HepG2 (cell line): ENCODE measurements at regions not wholly inside any gene's neighbourhood (a gene's known extent, or its start where the extent isn't known, plus 50 kb on each side); places are given as distances from the start of the nearest gene placed in this dataset.

Source experiments
- ATAC-seq: fragments of 200-7000 bp; cut with Tn5 transposase; 3 replicates; pipeline ENCODE4 v1.9.1; 2020; ENCODE audit warnings: mild to moderate bottlenecking, moderate library complexity
- BruUV-seq: library from RNA; stranded (reverse); fragments of 400-500 nt; replicated peaks from 2 replicates; lab custom pipeline; 2021; lab: Mats Ljungman, UMichigan
- CTCF ChIA-PET: fragments of 300-600 bp; formaldehyde crosslinking; extraction: SDS; loops from one replicate; lab custom pipeline; 2021; ENCODE audit warnings: low total read pairs, inconsistent platforms, low intra/inter-chr PET ratio; lab: Yijun Ruan, JAX
- POLR2A ChIA-PET: fragments of 350-600 bp; sonication (Branson Sonifier 250); formaldehyde crosslinking; loops from one replicate; lab custom pipeline; 2020; ENCODE audit warnings: antibody characterized with exemption, inconsistent platforms; lab: Yijun Ruan, JAX
- DNase-seq: peaks from one replicate; pipeline ENCODE4 v3.0.0-alpha.2; 2015; ENCODE audit warnings: low spot score
- FAIRE-seq: peaks from 3 replicates; lab custom pipeline; 2011; peaks lifted over from hg19 to GRCh38; lab: Jason Lieb, UNC
- H2AFZ ChIP-seq: one replicate; pipeline ENCODE4 v1.6.1; 2011; ENCODE audit warnings: low read length, inconsistent platforms
- H3K27ac ChIP-seq: fragments of 300-600 bp; 3 replicates; pipeline ENCODE4 v1.8.0; 2011; ENCODE audit warnings: mixed run types, mild to moderate bottlenecking, mixed read lengths, low read length, inconsistent platforms; ENCODE audit not compliant: insufficient read depth; ENCODE audit errors: extremely low read length
- H3K27me3 ChIP-seq, 2 experiments: fragments of 200-600 bp in 1 of 2; 2 replicates in 1 of 2; 3 replicates in 1 of 2; pipeline versions ENCODE4 v1.6.0 to v1.8.0; 2011; ENCODE audit warnings: low read length in 2 of 2, mild to moderate bottlenecking in 2 of 2, moderate library complexity in 2 of 2, inconsistent platforms in 1 of 2; ENCODE audit not compliant: insufficient read depth in 2 of 2, control insufficient read depth in 1 of 2
- H3K36me3 ChIP-seq, 2 experiments: fragments of 200-600 bp in 1 of 2; replicated peaks in 1 of 2; 2 replicates in 1 of 2; 3 replicates in 1 of 2; pipeline versions ENCODE4 v1.5.1 to v1.8.0; 2011; ENCODE audit warnings: low read length in 2 of 2, inconsistent platforms in 1 of 2; ENCODE audit not compliant: insufficient read depth in 2 of 2, control insufficient read depth in 1 of 2
- H3K4me1 ChIP-seq: 2 replicates; pipeline ENCODE4 v1.5.1; 2012; ENCODE audit warnings: low read length, inconsistent platforms; ENCODE audit not compliant: insufficient read depth
- H3K4me2 ChIP-seq: 2 replicates; pipeline ENCODE4 v1.6.0; 2011; ENCODE audit warnings: low read depth, low read length, inconsistent platforms
- H3K4me3 ChIP-seq, 3 experiments: fragments of 200-600 bp in 1 of 3; sonication (generic), shearing (Covaris generic) in 1 of 3; replicated peaks in 1 of 3; 2 replicates each; pipeline ENCODE4 v1.5.1; 2011 to 2016; ENCODE audit warnings: low read length in 3 of 3, inconsistent platforms in 2 of 3, low read depth in 2 of 3, mild to moderate bottlenecking in 2 of 3, control low read depth in 1 of 3, mixed read lengths in 1 of 3; ENCODE audit not compliant: insufficient read depth in 1 of 3
- H3K79me2 ChIP-seq: one replicate; pipeline ENCODE4 v1.6.1; 2011; ENCODE audit warnings: low read length, inconsistent platforms; ENCODE audit not compliant: insufficient read depth
- H3K9ac ChIP-seq: 2 replicates; pipeline ENCODE4 v1.6.0; 2011; ENCODE audit warnings: mild to moderate bottlenecking, low read depth, low read length, inconsistent platforms; ENCODE audit not compliant: insufficient read depth
- H3K9me3 ChIP-seq: 2 replicates; pipeline ENCODE4 v1.5.1; 2012; ENCODE audit warnings: mild to moderate bottlenecking, low read length
- H4K20me1 ChIP-seq: 2 replicates; pipeline ENCODE4 v1.6.0; 2011; ENCODE audit warnings: inconsistent platforms, mild to moderate bottlenecking, low read length, moderate library complexity; ENCODE audit not compliant: insufficient read depth
- ATF4 ChIP-seq, 2 experiments: fragments of 450-650 bp in 1 of 2; sonication (generic) in 1 of 2; formaldehyde crosslinking; IDR thresholded peaks; 2 replicates each; pipeline versions ENCODE4 v1.5.0 to v1.8.0; 2020 to 2022; ENCODE audit warnings: mild to moderate bottlenecking in 1 of 2, missing genetic modification reagents in 1 of 2
- BORCS8-MEF2B ChIP-seq: sonication (generic); formaldehyde crosslinking; IDR thresholded peaks from 2 replicates; pipeline ENCODE4 v1.8.0; 2022; ENCODE audit warnings: mild to moderate bottlenecking, missing genetic modification reagents
- CSRNP1 ChIP-seq: sonication (generic); formaldehyde crosslinking; IDR thresholded peaks from 2 replicates; pipeline ENCODE4 v1.8.1; 2023; ENCODE audit warnings: mild to moderate bottlenecking, missing genetic modification reagents
- HNRNPUL1 ChIP-seq: fragments of 200-400 bp; formaldehyde crosslinking; IDR thresholded peaks from 2 replicates; pipeline ENCODE4 v1.6.1; 2017; ENCODE audit warnings: low read depth, mild to moderate bottlenecking, low read length, moderate library complexity
- MTA1 ChIP-seq: sonication (generic); formaldehyde crosslinking; IDR thresholded peaks from 2 replicates; pipeline ENCODE4 v1.4.0; 2020; ENCODE audit warnings: missing genetic modification reagents, mild to moderate bottlenecking, borderline replicate concordance
- NCOA5 ChIP-seq: sonication (generic); formaldehyde crosslinking; IDR thresholded peaks from 2 replicates; pipeline ENCODE4 v1.4.0; 2020; ENCODE audit warnings: missing genetic modification reagents
- ZNF124 ChIP-seq: sonication (generic); formaldehyde crosslinking; IDR thresholded peaks from 2 replicates; pipeline ENCODE4 v1.4.0; 2020; ENCODE audit warnings: missing genetic modification reagents
- WGBS: methylation state at CpG from one replicate; pipeline ENCODE4 v1.1.6; 2017; ENCODE audit warnings: low lambda C conversion rate; 5-methylcytosine and 5-hydroxymethylcytosine counted together
- in situ Hi-C: cut with HindIII; loops from 2 replicates; pipeline ENCODE4 v1.10.0; 2017; ENCODE audit warnings: low pct_unique_long_range_greater_than_20kb; ENCODE audit not compliant: extremely low pct_ligation_motif_present
- intact Hi-C: fragments of 100-400 bp; cut with micrococcal nuclease; formaldehyde crosslinking; loops from one replicate; pipeline ENCODE4 v1.10.0; 2022; ENCODE audit not compliant: unreplicated experiment

- no peaks in the 10 kb centered on the region for H3K36me3 ChIP-seq
- FAIRE-seq, result no peak
- H2AFZ ChIP-seq, result no peak overlapping the region
- H3K4me2 ChIP-seq, result no peak overlapping the region
- H3K9ac ChIP-seq, result no peak overlapping the region
- CTCF ChIA-PET, result no interaction called here
- no peaks in the 10 kb centered on the region for H3K27me3 ChIP-seq
- no peak for DNase-seq
- TF ChIP-seq ATF4 (CRISPR knock-in tag; IDR thresholded peaks at IDR 0.05) (no peak), NCOA5 (no peak)
- WGBS, result 7% methylated on average over 1 of the region's 1 CpG
- H3K4me1 ChIP-seq, result no peaks in the 10 kb centered on the region
- POLR2A ChIA-PET, result no interaction called here
- H3K27ac ChIP-seq, result no peak overlapping the region
- in situ Hi-C loops (no loop called here), intact Hi-C loops (no loop called here)
- H4K20me1 ChIP-seq, result no peaks in the 10 kb centered on the region
- no peak overlapping the region for H3K4me3 ChIP-seq
- BruUV-seq, result no TSS peak
- no peak for ATAC-seq
- no peaks in the 10 kb centered on the region for H3K9me3 ChIP-seq
- H3K79me2 ChIP-seq, result no peaks in the 10 kb centered on the region
These were observed 570.4 kb upstream of the EYS start for GRCh38 chr6:66277400-66277799.

GRCh38 chr6:66265737-66266136 is 558.7 kb upstream of the EYS start:
- no peak overlapping the region for H3K4me2 ChIP-seq
- CTCF ChIA-PET, result no interaction called here
- no peak for ATAC-seq
- H3K27ac ChIP-seq, result no peak overlapping the region
- no peak for DNase-seq
- H3K4me3 ChIP-seq, result no peak overlapping the region
- H3K79me2 ChIP-seq, result no peaks in the 10 kb centered on the region
- H3K9me3 ChIP-seq, result no peaks in the 10 kb centered on the region
- no peaks in the 10 kb centered on the region for H4K20me1 ChIP-seq
- intact Hi-C loops, result no loop called here
- TF ChIP-seq HNRNPUL1 (no peak), BORCS8-MEF2B (CRISPR knock-in tag) (no peak), MTA1 (CRISPR knock-in tag) (no peak), CSRNP1 (no peak), ZNF124 (CRISPR knock-in tag) (no peak)
- H3K27me3 ChIP-seq, result no peaks in the 10 kb centered on the region
- BruUV-seq, result no TSS peak
- FAIRE-seq, result no peak
- WGBS, result 0% methylated on average over 1 of the region's 1 CpG
- H3K4me1 ChIP-seq, result no peaks in the 10 kb centered on the region
- POLR2A ChIA-PET, result no interaction called here
- H2AFZ ChIP-seq, result no peak overlapping the region
- H3K9ac ChIP-seq, result no peak overlapping the region
- H3K36me3 ChIP-seq, result no peaks in the 10 kb centered on the region
- in situ Hi-C loops, result loop anchor here (25.0 kb wide), 1 partner anchor 628 kb away; no protein-coding TSS in a partner anchor
